OCI-LY1 (cell line): ENCODE measurements at regions not wholly inside any gene's neighbourhood (a gene's known extent, or its start where the extent isn't known, plus 50 kb on each side); places are given as distances from the start of the nearest gene placed in this dataset.

Source experiments
- CTCF ChIP-seq: fragments of 200-600 bp; sonication (generic), shearing (Covaris generic); IDR thresholded peaks from 2 replicates; pipeline ENCODE4 v1.5.1; 2017; ENCODE audit warnings: mild to moderate bottlenecking, antibody characterized with exemption, low read length, moderate library complexity, mixed read lengths
- EZH2 ChIP-seq: fragments of 200-600 bp; sonication (generic), shearing (Covaris generic); IDR thresholded peaks from 2 replicates; pipeline ENCODE4 v1.8.0; 2017; ENCODE audit warnings: borderline replicate concordance, mixed run types, mild to moderate bottlenecking, antibody characterized with exemption, low read length, moderate library complexity, mixed read lengths

- no peak for TF ChIP-seq EZH2
- no peak for TF ChIP-seq CTCF
Measured at GRCh38 chr13:65330691-65331090, 1899.4 kb downstream of the PCDH9 start.
